DMS79 (cell line): ENCODE measurements at regions not wholly inside any gene's neighbourhood (a gene's known extent, or its start where the extent isn't known, plus 50 kb on each side); places are given as distances from the start of the nearest gene placed in this dataset.

Experiments
- DNase-seq: peaks from one replicate; lab custom pipeline; 2025; lab: John Stamatoyannopoulos, UW

- DNase-seq, result no peak
Observed at GRCh38 chr14:96638041-96638855, 136.1 kb downstream of the PAPOLA start.

DNA sequence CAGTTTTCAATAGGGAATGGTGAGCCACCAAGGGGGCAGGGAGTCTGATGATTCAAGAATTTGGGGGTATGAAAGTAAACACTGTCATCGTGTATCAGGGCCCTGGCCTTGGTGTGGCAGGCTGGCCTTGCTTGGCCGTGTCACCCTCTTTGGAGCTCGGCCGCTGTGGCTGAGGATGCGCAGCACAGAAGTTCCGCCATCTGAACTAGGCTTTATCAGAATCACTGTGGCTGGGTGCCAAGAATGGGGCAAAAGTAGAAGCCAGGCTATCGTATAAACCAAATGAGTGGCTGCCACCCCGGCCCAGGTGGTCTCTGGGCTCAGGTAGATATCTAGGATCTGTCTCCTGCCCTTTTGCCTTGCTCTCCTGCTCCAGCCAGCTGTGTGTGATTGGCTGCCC lies 137.4 kb downstream of the PAPOLA start:
- no peak for DNase-seq

DNA sequence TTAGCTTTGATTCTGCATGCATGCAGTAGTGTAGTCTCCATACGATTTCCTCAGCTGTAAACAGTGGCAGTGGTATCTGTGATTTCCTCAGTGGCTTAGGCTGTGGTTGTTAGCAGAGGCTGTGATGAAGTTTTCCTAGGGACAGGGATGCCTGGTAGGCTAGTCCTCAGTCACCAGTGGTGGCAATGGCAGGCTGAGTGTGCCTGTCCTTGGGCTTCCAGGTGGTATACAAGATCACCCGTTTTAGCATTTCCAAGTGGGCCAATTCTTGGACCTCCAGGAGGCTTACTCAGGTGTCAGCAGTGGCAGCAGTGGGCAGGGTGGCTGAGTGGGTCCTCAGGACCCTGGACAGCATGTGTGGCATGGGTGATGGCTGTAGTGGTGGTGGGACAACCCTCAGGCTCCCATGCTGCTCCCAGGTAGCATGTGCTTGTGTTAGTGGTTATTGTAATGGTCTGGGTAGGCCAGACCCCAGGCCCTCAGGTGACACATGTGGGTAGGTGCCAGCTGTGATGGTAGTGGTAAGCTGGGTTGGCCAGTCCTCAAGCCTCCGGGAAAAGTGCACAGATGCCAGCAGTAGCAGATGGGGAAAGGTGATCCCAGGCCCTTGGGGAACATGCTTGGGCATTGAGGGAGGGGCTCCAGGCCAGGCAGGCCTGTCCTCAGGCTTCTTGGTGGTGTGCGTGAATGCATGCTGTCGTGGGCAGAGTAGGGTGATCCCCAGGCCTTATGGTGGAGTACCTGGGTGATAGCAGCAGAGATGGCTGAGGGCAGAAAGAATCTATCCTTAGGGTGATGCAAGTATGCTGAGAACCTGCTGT lies 146.5 kb downstream of the PAPOLA start:
- DNase-seq, result no peak

DNA sequence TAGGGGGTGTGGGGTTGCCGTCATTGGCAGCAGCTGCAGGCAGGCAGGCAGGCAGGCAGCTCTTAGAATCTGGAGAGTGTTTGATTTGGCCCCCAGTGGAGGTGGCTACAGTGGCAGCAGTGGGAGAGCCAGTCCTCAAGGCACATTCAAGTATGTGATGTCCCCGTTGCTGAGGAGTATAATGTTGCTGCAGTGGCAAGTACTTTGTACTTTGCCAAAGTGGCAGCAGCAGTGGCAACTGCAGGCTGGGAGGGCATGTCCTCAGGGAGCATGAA lies 147.1 kb downstream of the PAPOLA start:
- peak; percentile 24 for DNase-seq

DNA sequence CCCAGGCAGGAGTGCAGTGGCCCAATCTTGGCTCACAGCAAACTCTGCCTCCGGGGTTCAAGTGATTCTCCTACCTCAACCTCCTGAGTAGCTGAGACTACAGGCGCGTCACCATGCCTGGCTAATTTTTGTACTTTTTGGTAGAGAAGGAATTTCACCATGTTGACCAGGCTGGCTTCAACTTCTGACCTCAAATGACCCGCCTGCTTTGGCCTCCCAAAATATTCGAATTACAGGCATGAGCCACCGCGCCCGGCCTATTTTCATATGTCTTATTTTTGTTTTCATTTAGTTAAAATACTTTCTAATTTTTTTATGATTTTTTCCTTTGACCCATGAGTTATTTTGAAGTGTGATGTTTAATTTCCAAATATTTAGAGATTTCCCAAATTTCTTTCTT lies 143.6 kb upstream of the VRK1 start:
- DNase-seq, result no peak

GRCh38 chr14:96658611-96659010 lies 138.6 kb upstream of the VRK1 start:
- DNase-seq, result no peak

DNA sequence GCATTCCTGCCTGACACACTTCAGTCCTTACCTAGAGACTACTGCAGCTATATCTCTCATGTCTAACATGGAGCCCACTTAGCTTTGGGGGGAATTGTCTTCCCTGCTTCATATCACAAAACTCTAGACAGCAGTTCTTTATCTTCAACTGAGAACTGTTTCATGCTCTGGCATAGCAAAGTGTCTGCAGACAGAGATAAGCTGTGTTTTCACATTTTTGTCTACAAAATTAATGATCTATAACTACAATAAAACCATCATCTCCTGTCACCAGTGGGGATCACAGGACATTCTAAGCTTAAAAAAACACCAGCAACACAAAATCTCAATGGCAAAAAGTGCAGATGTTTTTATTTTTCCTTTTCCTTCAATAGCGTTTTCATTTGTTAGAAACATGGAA lies 137.1 kb upstream of the VRK1 start:
- DNase-seq, result no peak

DNA sequence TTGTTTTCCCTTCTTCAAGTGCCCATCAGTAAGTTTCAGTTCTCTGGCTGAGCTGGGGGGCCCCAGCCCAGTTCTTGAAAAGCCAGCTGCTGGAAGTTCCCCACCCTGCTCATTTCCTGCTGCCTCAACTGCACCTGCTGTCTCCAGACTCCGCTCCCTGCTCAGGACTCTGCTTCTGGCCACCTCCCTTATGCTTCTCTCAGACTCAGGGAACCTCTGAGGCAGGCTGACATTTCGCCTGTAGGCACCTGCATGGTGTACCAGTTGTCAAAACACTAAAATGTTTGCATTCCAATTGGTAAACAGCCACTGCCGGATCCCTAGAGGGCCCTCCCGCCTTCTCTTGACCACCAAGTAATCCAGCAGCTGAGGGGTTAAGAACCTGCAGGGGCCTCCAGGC lies 136.5 kb upstream of the VRK1 start:
- DNase-seq, result no peak

DNA sequence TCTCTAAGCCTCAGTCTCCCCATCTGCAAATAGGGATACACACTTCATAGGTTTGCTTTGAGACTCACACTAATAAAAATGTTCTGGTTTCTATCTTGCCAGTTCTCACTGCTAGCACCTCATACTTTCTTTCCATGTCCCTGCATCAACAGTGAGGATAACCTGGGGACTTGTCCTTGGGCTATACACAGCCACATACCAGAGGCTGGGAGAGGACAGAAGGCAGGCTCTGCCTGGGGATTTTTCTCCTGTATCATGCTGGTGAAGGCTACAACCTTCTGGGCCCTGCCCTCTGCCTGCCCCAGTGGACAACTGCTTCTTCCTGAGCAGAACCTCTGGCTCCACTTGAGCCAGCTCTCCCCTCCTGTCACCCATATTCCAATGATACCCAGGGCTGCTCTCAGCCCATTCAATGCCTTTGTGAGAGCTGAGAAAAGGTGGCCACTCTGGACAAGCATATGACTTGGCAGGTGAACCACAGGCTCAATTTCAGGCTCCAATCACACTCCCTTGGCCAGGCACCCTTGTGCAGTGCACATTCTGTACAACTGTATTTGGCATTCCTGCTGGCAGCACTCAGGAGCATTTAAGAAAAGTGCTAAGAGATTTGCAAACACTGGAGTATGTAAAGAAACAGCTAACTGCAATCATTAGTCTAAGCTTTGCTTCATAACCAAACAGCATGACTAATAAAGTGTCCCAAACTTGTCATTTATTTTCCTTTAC lies 135.8 kb upstream of the VRK1 start:
- no peak for DNase-seq

DNA sequence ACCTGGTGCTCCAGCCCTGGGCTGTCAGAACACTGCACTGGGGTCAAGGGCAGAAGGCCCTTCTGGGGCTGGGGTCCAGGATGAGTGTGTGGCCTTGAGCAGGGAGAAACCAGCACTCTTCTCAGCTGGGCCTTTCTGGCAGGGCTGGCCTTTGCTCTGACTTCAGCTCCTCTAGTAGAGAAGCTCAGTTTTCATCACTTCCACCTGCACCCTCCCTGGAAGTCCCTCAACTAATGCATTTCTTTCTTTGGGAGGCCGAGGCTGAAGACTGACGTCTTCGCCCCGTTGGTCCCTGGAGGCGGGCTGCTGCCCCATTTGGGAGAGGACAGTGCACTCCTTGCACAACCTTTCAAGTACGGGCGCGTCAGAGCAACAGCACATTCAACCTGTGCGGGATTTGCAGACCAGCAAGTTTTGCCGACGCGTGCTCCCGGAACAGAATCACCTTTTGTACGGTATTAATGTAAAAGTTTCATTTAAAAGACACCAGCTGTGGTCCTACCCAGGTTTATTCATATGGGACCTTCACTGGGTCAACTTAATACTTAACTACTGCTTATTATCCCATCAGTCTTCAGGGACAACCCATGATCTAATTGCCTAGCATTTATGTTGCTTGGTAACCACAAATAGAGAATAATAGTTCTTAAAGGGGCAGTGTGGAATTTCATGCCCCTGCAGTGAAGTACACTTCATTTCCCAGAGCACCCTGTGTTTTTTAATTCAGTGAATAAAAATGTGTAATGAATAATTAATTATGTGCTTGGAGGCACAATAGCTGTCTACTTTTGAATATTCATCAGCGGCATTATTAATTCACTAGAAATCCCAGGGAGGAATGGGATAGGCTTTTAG lies 134.8 kb upstream of the VRK1 start:
- DNase-seq, result peak; percentile 38

GRCh38 chr14:96663076-96663475 lies 134.1 kb upstream of the VRK1 start:
- no peak for DNase-seq

- no peak for DNase-seq
Observed at GRCh38 chr14:96663491-96664067, 133.6 kb upstream of the VRK1 start.

GRCh38 chr14:96666088-96666487 lies 131.1 kb upstream of the VRK1 start:
- DNase-seq, result no peak

DNA sequence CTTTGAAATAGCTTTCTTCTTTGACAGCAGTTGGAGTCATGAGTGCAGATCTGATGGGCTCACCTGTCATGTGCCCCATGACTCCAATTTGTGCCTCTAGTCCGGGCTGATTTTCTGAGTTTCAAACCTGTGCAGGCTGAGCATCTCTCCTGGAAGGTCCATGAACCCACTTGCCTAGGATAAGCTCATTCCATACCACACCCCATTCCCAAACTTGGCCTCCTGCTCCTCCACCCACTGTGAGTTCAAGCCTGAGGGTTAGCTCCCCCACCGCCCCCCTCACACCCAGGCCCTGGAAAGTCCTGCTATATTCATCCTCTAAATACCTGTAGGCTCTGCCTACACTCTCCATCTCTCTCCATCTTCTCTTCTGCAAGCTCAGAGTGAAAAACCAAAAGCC lies 126.8 kb upstream of the VRK1 start:
- DNase-seq, result no peak

DNA sequence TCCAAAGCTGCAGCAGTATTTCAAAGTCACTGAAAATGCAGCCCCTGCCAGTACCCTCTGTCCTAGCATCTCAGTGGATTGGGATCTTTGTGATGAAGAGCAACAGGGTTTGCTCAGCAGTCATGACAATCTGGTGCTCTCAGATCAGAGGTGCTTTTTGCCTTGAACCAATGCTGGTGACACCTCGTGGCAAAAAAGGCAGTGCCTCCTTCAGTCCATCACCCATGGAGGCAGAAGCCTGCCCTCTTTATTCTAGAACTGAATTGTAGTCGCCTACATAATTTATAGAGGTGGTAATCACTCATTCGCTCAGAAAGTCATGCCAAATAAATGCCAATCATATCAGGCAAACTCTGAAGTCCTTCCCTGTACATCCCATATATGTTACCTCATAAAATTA lies 126.0 kb upstream of the VRK1 start:
- no peak for DNase-seq

- no peak for DNase-seq
Observed at GRCh38 chr14:96673706-96674105, 123.5 kb upstream of the VRK1 start.

GRCh38 chr14:96674121-96674520 lies 123.1 kb upstream of the VRK1 start:
- no peak for DNase-seq

DNA sequence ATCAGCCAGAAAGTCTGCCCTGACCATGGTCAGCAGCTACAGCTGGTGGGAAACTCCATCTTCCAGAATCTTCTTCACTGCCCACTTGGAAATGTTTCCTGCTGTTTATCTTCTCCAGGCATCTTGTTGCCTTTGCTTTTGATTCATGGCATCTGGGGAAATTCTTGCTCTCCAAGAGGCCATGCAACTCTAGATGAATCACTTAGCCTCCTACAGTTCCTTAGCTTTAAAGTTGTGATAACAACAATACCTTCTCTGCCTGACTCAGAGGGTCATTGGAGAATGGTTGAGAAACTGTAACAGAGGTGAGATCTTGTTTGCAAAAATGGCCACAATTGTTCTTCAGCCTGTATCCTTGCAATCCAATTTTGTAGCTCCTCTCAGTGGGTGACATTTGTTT lies 121.0 kb upstream of the VRK1 start:
- DNase-seq, result no peak

DNA sequence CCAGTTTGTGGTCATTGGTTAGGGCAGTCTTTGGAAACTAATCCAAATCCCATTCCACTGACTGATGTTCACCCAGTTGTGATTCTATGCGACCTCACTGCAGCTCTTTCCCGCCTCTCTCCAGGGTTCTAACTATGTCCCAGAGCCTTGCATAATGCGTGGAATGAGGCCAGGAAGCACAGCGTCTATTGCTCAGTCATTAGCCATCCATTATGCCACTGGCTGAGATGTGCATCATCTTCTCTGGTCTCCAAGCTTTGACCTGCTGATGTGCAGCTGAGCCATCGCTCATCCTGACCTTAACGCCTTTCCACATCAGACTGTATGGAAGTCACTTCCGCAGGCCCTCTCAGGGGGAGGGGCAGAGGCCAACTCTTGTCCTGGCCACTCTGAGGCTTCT lies 115.4 kb upstream of the VRK1 start:
- no peak for DNase-seq

- DNase-seq, result no peak
Observed at GRCh38 chr14:96682401-96682800, 114.8 kb upstream of the VRK1 start.

DNA sequence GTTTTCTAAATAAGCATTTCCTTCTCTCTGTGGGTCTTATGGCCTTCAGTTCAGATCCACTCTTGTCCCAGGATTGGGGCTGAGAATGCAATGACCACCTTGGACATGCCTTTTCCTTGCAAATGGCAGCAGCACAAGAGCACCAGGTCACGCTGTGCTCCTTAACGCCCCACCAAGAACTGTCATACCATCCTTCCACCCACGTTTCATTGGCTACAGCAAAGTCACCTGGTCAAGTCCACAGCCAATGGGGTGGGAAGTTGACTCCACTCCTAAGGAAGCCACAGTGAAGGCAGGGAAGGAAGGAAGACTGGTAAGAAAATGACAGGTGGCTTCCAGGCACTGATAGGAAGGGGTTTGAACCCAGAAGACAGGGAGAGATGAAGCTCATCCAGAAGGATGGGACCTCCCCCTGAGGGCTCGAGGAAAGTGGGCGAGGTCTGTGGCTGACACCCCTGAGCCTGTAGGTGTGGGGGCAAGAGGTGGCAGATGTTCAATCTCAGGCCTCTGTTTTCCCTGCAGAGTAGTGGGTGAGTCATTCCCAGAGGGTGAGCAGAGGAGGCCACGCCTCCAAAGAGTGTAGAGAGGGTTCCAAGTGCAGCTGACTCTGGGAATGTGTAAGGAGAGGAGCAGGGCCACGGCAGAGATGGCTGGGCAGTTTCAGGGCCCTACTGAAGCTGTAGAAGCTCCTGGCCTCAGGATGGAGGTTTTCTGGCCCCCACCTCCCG lies 113.5 kb upstream of the VRK1 start:
- no peak for DNase-seq
